ENCODE measurements at regions not wholly inside any gene's neighbourhood (a gene's known extent, or its start where the extent isn't known, plus 50 kb on each side); places are given as distances from the start of the nearest gene placed in this dataset.

DNA sequence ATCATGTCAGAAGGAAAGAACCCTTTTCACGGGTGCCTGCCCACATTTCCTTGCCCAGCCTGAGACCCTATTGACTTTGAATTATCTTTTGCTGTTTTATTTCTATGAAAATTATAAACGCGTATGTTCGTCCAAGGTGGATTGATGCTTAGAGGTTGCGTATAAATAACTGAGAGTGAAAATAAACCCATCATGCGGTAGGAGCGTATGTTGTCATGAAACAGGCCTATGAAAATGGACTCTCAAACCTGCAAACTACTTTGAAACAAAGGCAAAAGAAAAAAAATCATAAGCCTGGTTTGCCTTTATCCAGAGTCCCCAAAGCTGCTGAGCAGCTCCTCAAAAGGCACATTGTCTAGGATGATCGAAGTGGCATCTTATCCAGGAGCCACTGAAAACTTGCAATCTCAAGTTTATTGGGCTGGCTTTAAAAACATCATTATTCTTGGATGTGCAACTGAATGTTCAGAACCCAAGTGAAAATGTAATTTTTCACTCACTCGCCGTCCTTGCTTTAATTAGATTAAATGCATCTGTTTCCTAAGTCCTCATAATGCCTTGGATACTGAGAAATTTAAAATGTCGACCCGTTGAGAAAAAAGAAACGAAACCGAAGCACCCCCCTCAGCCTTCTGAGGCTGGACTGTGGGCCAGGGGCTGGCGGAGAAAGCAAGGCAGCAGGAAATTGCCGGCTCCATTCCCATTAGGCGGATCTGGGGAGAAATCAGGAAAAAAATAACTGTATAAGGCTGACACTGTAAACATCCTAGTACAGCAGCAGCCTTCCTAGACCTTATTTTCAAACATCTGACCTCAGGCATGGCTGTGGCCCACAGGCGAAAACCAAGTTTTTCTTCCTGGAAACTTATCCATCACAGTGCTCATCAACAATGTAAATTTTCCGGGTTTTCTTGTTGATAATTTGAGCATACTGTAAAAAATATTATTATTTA lies 82.9 kb upstream of the PPARA start:
- no peaks in the 10 kb centered on the region for H3K9me3 ChIP-seq (ENCODE audit: control insufficient read depth in 1 of 2, low read length in 2 of 2)
- no peaks in the 10 kb centered on the region for H3K36me3 ChIP-seq (ENCODE audit: control insufficient read depth in 1 of 2, insufficient read depth in 2 of 2, low read length in 2 of 2)
- H3K27me3 ChIP-seq (ENCODE audit: control insufficient read depth in 1 of 2, insufficient read depth in 2 of 2, low read length in 2 of 2): no peaks in the 10 kb centered on the region
- peak overlapping the region; percentile 66 to 86 for H3K9ac ChIP-seq (ENCODE audit: low read depth in 1 of 2, low read length in 2 of 2)
- H3K27ac ChIP-seq (ENCODE audit: low read depth, low read length): peak overlapping the region; percentile 53
- peak overlapping the region; percentile 23 to 60 for H3K4me3 ChIP-seq (ENCODE audit: low read depth in 1 of 2, low read length in 2 of 2)
- H3K4me1 ChIP-seq (ENCODE audit: control insufficient read depth in 1 of 2, insufficient read depth in 2 of 2, low read length in 2 of 2): peaks cover 23 to 52% of the 10 kb centered on the region in 2 donors

DNA sequence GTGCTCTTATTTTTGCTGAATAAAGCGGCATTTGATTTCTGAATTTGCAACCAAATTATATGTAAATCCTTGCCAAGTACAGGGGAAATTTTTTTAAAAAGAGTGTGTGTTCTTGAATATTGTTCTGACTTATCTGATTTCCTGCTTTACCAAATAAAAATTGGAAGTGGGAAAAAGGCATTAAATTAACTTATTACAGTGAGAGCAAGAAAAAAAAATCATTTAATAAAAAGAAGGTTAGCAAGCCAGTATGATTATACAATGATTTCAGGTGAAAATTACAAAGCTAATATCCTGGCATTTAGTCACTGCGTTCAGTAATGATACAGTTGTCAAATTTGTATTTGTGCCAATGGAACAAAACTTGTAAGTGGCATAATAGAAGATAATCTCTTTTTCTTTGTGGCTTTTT lies 82.1 kb upstream of the PPARA start:
- Histone ChIP-seq H3K9me3 (ENCODE audit: control insufficient read depth in 1 of 2, low read length in 2 of 2) (no peaks in the 10 kb centered on the region), H3K4me3 (ENCODE audit: low read depth in 1 of 2, low read length in 2 of 2) (peak overlapping the region in 1 of 2 donors; percentile 60), H3K9ac (ENCODE audit: low read depth in 1 of 2, low read length in 2 of 2) (peak overlapping the region; percentile 86 to 98), H3K27ac (ENCODE audit: low read depth, low read length) (peak overlapping the region; percentile 53), H3K4me1 (ENCODE audit: control insufficient read depth in 1 of 2, insufficient read depth in 2 of 2, low read length in 2 of 2) (peaks cover 16 to 47% of the 10 kb centered on the region in 2 donors), H3K27me3 (ENCODE audit: control insufficient read depth in 1 of 2, insufficient read depth in 2 of 2, low read length in 2 of 2) (no peaks in the 10 kb centered on the region), H3K36me3 (ENCODE audit: control insufficient read depth in 1 of 2, insufficient read depth in 2 of 2, low read length in 2 of 2) (peaks cover 0 to under 1% of the 10 kb centered on the region in 2 donors)

DNA sequence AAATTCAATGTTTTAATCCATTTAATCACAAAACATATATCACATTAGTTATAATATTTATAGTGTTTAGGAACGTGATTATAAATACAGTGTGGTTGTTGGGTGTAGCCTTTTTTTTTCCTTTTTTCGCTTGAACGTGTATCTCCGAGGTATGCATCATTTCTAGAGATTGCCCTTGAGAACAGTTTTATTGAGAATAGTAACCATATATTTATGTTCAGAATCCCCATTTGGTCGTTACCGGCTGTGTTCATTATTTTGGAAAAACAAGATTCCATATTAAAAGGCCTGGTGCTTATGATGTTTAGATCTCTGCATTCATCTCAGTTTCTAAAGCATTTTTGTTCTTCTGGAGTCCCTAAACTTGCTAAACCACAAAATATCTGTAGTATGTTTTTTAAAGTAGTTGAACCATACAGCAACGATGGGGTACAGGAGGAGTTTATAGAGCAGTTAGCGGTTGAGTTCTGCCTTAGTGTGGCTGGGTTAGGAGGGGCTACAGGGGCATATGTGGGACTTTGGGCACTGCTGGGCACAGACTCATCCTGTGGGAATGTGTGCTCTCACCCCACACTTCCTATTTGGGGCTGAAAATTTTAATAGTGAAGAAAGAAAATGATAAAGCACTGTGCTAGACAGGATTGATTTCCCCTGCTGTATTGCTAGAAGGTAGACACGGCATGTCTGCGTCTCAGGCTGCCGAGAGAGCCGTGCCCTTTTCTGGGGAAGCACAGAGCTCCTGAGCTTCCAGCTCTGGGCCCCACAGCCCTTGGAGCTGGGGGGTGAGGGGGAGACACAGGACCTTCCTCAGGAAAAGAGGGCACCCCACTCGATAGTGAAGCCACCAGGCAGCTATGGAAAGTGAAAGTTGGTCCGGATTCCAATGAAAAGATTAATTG lies 81.5 kb upstream of the PPARA start:
- no peaks in the 10 kb centered on the region for H3K9me3 ChIP-seq (ENCODE audit: control insufficient read depth in 1 of 2, low read length in 2 of 2)
- peaks cover 0 to 4% of the 10 kb centered on the region in 2 donors for H3K36me3 ChIP-seq (ENCODE audit: control insufficient read depth in 1 of 2, insufficient read depth in 2 of 2, low read length in 2 of 2)
- H3K4me3 ChIP-seq (ENCODE audit: low read depth in 1 of 2, low read length in 2 of 2): peak overlapping the region; percentile 69 to 75
- no peaks in the 10 kb centered on the region for H3K27me3 ChIP-seq (ENCODE audit: control insufficient read depth in 1 of 2, insufficient read depth in 2 of 2, low read length in 2 of 2)
- H3K27ac ChIP-seq (ENCODE audit: low read depth, low read length): peak overlapping the region; percentile 99
- H3K9ac ChIP-seq (ENCODE audit: low read depth in 1 of 2, low read length in 2 of 2): peak overlapping the region; percentile 86 to 98
- peaks cover 9 to 44% of the 10 kb centered on the region in 2 donors for H3K4me1 ChIP-seq (ENCODE audit: control insufficient read depth in 1 of 2, insufficient read depth in 2 of 2, low read length in 2 of 2)

DNA sequence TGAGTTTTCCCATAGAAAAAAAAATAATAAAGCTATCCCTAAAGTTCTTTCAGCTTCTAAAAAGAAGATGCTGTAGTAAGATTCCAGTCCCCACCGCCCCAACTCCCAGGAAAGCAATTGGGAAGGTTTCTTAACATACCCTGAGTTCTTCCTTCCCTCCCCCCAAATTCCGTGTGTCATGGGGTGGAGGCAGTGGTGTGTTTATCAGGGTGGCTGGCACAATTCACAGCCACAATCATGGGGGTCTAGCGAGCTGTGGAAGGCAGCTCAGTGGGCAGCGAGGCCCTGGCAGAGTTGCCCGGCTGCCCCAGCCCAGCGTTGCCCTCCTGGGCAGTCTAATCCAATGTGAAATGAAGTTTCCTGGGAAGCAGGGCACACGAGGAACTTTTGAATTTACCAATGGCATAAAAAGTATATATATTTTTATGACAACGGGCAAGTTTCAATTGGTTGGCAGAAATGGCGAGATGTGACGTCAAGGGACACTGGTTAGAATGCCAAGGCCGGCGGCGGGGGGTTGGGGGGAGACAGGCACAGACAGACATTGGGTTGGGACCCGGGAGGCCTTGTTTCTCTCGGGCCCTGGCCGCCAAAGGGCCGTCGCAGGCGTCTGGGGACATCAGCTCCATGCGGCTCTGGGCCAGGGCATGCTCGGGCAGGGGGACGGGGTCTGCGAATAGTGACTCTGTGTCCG lies 80.7 kb upstream of the PPARA start:
- Histone ChIP-seq H3K36me3 (ENCODE audit: control insufficient read depth in 1 of 2, insufficient read depth in 2 of 2, low read length in 2 of 2) (peaks cover 0 to 4% of the 10 kb centered on the region in 2 donors), H3K9me3 (ENCODE audit: control insufficient read depth in 1 of 2, low read length in 2 of 2) (no peaks in the 10 kb centered on the region), H3K9ac (ENCODE audit: low read depth in 1 of 2, low read length in 2 of 2) (peak overlapping the region; percentile 86 to 98), H3K27me3 (ENCODE audit: control insufficient read depth in 1 of 2, insufficient read depth in 2 of 2, low read length in 2 of 2) (no peaks in the 10 kb centered on the region), H3K4me1 (ENCODE audit: control insufficient read depth in 1 of 2, insufficient read depth in 2 of 2, low read length in 2 of 2) (peaks cover 12 to 43% of the 10 kb centered on the region in 2 donors), H3K27ac (ENCODE audit: low read depth, low read length) (peak overlapping the region; percentile 99), H3K4me3 (ENCODE audit: low read depth in 1 of 2, low read length in 2 of 2) (peak overlapping the region; percentile 69 to 75)

DNA sequence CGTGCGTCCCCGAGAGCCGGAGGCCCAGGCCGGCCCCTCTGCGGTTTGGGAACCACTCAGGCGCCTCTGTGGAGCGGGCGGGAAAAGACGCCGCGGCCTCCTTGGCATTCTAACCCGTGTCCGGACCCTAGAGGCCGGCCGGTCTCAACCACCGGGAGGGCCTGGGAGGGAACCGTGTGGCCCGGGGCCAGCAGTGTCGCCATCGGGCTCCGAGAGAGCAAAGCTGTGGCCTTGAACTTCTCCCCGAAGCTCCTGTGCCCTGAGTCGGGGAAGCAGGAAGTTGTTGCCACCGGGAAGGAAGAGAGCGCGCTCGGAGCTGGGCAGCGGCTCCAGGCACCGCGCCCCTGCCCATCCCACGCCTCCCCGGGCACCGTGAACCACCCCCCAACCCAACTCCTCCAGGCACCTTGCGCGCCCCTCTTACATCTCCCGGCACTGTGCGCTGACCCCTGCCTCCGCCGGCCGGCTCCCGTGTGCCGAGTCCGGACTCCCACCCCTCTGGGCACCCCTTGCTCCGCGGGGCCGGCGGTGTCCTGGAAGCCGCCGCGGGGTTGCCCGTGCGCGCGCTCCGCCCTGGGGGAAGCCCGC lies 80.0 kb upstream of the PPARA start:
- H3K36me3 ChIP-seq (ENCODE audit: control insufficient read depth in 1 of 2, insufficient read depth in 2 of 2, low read length in 2 of 2): peaks cover 4% of the 10 kb centered on the region in 2 donors
- no peaks in the 10 kb centered on the region for H3K9me3 ChIP-seq (ENCODE audit: control insufficient read depth in 1 of 2, low read length in 2 of 2)
- peak overlapping the region; percentile 99 for H3K27ac ChIP-seq (ENCODE audit: low read depth, low read length)
- H3K9ac ChIP-seq (ENCODE audit: low read depth in 1 of 2, low read length in 2 of 2): peak overlapping the region; percentile 86 to 98
- no peaks in the 10 kb centered on the region for H3K27me3 ChIP-seq (ENCODE audit: control insufficient read depth in 1 of 2, insufficient read depth in 2 of 2, low read length in 2 of 2)
- peaks cover 18 to 44% of the 10 kb centered on the region in 2 donors for H3K4me1 ChIP-seq (ENCODE audit: control insufficient read depth in 1 of 2, insufficient read depth in 2 of 2, low read length in 2 of 2)
- peak overlapping the region; percentile 69 to 75 for H3K4me3 ChIP-seq (ENCODE audit: low read depth in 1 of 2, low read length in 2 of 2)

DNA sequence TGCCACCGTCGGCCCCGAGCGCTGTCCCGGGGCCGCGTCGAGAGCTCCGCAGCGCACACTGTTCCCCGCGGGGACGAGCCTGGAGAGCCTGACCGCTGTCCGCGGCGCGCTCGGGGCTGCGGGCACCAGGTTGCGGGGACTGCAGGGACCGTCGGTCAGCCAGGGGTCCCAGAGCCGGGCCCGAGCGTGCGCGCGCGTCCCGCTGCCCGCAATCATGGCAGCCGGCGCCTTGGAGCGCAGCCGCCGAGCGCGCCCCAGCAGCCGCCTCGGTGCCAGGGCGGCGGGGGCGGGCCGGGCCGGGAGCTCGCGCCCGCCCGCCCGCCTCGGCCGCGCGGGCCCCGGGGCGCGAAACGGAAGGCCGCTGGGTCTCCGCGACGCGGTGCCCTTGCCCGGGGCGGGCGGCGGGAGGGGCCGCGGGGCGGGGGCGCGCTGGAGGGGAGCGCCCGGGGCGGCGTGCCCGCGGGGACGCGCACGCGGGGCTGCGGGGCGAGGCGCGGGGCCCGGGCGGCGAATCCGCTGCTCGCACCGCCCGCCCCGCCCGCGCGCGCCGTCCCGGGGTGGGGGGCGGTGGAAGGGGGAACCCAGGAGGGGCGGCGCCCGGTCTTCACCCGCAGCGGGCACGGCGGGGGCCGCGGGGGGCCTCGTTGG lies 79.4 kb upstream of the PPARA start:
- H3K4me1 ChIP-seq (ENCODE audit: control insufficient read depth in 1 of 2, insufficient read depth in 2 of 2, low read length in 2 of 2): peaks cover 24 to 48% of the 10 kb centered on the region in 2 donors
- no peaks in the 10 kb centered on the region for H3K27me3 ChIP-seq (ENCODE audit: control insufficient read depth in 1 of 2, insufficient read depth in 2 of 2, low read length in 2 of 2)
- peak overlapping the region; percentile 69 to 96 for H3K4me3 ChIP-seq (ENCODE audit: low read depth in 1 of 2, low read length in 2 of 2)
- H3K9me3 ChIP-seq (ENCODE audit: control insufficient read depth in 1 of 2, low read length in 2 of 2): no peaks in the 10 kb centered on the region
- H3K27ac ChIP-seq (ENCODE audit: low read depth, low read length): peak overlapping the region; percentile 99
- H3K36me3 ChIP-seq (ENCODE audit: control insufficient read depth in 1 of 2, insufficient read depth in 2 of 2, low read length in 2 of 2): peaks cover 7 to 8% of the 10 kb centered on the region in 2 donors
- peak overlapping the region; percentile 86 to 98 for H3K9ac ChIP-seq (ENCODE audit: low read depth in 1 of 2, low read length in 2 of 2)

DNA sequence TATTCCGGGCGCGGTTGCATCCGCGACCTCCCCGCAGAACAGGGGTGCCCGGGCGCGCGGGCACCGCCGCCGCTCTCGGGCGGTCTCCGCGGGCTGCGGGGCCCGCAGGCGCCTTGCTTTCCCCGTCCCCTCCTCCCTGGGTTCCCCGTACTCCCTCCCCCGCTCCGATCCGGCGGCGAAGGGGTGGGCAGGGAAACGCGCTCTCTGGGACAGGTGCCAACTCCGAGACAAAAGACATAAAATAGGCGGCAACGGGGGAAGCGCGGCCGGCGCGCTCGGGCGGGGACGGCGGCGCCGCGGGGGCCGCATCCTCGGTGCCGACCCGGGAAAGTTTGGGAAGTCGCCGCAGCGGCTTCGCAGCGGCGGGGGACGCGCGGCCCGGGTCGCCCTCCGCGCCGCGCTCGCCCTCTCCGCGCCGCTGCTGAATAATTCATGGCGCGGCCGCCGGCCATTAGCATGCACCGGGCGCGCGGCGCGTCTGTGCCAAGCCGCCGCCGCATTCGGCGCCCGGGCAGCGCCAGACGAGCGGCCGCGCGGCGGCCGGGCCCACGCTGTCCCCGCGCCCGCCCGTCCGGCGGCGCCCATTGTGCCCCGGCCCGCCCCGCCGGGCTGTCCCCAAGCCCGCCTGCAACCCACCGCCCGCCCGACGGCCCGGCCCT lies 78.7 kb upstream of the PPARA start:
- Histone ChIP-seq H3K4me3 (ENCODE audit: low read depth in 1 of 2, low read length in 2 of 2) (peak overlapping the region; percentile 62 to 96), H3K4me1 (ENCODE audit: control insufficient read depth in 1 of 2, insufficient read depth in 2 of 2, low read length in 2 of 2) (peaks cover 31 to 53% of the 10 kb centered on the region in 2 donors), H3K27ac (ENCODE audit: low read depth, low read length) (peak overlapping the region; percentile 96), H3K27me3 (ENCODE audit: control insufficient read depth in 1 of 2, insufficient read depth in 2 of 2, low read length in 2 of 2) (no peaks in the 10 kb centered on the region), H3K9ac (ENCODE audit: low read depth in 1 of 2, low read length in 2 of 2) (peak overlapping the region; percentile 47 to 61), H3K9me3 (ENCODE audit: control insufficient read depth in 1 of 2, low read length in 2 of 2) (no peaks in the 10 kb centered on the region), H3K36me3 (ENCODE audit: control insufficient read depth in 1 of 2, insufficient read depth in 2 of 2, low read length in 2 of 2) (peaks cover 9 to 11% of the 10 kb centered on the region in 2 donors)

DNA sequence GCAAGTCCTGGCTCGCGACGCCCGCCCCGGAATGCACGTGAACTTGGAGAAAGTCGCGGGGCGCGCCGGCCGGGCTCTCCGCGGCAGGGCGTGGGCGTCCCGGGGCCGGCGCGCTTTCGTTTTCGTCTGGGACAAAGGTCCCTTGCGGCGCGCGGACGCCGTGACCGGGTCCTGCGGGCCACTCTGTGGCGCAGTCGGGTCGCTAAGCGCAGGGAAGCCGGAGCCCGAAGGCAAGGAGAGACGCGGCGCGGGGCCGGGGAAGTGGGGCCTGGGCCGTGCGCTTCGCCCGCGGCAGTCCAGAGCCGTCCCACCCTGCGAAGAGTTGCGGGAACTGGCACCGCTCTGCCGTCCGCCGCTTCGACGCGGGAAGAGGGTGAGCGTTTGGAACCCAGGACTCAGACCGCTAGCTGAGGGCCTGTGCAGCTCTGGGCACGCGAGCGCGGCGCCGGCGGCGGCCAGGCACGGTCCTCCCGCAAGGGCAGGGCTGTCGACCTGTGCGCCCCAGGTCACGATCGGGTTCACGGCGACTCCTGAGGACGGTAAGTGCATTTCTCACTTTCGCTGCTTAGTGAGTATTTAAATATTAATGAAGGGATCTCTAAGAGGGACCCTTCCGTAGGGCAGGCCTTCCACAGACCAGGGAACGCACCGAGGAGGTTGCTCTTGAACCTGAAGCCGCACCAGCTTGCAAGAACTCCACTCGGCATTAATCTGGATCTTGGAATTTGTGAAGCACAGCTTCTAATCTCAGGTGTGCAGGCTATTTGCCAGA lies 78.0 kb upstream of the PPARA start:
- Histone ChIP-seq H3K27me3 (ENCODE audit: control insufficient read depth in 1 of 2, insufficient read depth in 2 of 2, low read length in 2 of 2) (no peaks in the 10 kb centered on the region), H3K27ac (ENCODE audit: low read depth, low read length) (peak overlapping the region; percentile 96), H3K9ac (ENCODE audit: low read depth in 1 of 2, low read length in 2 of 2) (peak overlapping the region; percentile 93 to 100), H3K4me3 (ENCODE audit: low read depth in 1 of 2, low read length in 2 of 2) (peak overlapping the region; percentile 96), H3K9me3 (ENCODE audit: control insufficient read depth in 1 of 2, low read length in 2 of 2) (no peaks in the 10 kb centered on the region), H3K4me1 (ENCODE audit: control insufficient read depth in 1 of 2, insufficient read depth in 2 of 2, low read length in 2 of 2) (peaks cover 38 to 54% of the 10 kb centered on the region in 2 donors), H3K36me3 (ENCODE audit: control insufficient read depth in 1 of 2, insufficient read depth in 2 of 2, low read length in 2 of 2) (peaks cover 9 to 15% of the 10 kb centered on the region in 2 donors)

Data from duodenal mucosa (tissue), 2 donors.